GM13976 (cell line): ENCODE measurements at regions not wholly inside any gene's neighbourhood (a gene's known extent, or its start where the extent isn't known, plus 50 kb on each side); places are given as distances from the start of the nearest gene placed in this dataset.

Experiments
- DNase-seq: peaks from one replicate; pipeline ENCODE4 v3.0.0; 2012; ENCODE audit warnings: low spot score
- in situ Hi-C: fragments of 300-500 bp; cut with MboI; formaldehyde crosslinking; loops from one replicate; pipeline ENCODE4 v1.12.0; 2022; ENCODE audit warnings: low sequenced_read_pairs, mixed read lengths, inconsistent platforms; ENCODE audit not compliant: unreplicated experiment
- TF ChIP-seq, protein P1 (sequence below): IDR thresholded peaks from 2 replicates; pipeline ENCODE4 v1.5.1; 2012; ENCODE audit warnings: borderline replicate concordance, mild to moderate bottlenecking; ENCODE audit not compliant: insufficient read depth; ENCODE audit errors: extremely low read depth, missing control alignments, control extremely low read depth

DNA sequence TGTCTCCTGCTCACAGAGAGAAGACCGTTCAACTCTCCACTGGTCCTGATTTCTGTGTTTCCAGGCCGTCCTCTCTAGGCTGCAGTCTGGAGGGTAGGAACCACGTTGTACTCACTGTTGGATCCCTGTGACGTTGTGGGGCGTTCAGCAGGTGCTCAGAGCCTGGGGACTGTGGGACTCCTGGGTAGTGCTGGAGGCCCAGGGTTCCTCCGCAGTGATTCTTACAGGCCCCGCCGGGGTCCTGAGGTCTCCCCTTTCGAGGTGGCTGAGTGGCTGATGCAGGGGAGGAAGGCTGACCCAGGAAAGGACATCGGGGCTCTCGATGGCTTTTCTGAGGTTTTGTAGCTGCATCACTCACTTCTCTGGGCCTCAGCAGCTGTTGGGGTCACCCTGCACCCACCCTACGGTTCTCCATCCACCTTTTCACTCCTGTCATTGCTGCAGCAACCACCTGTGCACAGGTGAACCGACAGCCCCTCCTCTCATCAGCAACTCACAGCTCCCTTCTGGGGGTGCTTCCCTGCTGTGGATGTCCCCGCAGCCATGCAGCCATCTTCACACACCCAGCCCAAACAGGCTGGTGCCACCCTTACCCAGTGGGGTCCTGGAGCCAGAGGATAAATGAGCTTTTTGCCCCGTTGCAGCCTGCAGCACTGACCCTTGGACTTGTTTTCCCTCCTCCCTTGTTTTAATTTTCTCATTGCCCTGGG is 169.6 kb upstream of the HDAC4 start:
- TF ChIP-seq, protein P1, sequence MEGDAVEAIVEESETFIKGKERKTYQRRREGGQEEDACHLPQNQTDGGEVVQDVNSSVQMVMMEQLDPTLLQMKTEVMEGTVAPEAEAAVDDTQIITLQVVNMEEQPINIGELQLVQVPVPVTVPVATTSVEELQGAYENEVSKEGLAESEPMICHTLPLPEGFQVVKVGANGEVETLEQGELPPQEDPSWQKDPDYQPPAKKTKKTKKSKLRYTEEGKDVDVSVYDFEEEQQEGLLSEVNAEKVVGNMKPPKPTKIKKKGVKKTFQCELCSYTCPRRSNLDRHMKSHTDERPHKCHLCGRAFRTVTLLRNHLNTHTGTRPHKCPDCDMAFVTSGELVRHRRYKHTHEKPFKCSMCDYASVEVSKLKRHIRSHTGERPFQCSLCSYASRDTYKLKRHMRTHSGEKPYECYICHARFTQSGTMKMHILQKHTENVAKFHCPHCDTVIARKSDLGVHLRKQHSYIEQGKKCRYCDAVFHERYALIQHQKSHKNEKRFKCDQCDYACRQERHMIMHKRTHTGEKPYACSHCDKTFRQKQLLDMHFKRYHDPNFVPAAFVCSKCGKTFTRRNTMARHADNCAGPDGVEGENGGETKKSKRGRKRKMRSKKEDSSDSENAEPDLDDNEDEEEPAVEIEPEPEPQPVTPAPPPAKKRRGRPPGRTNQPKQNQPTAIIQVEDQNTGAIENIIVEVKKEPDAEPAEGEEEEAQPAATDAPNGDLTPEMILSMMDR, result no peak
- in situ Hi-C loops, result no loop called here
- no peak for DNase-seq

DNA sequence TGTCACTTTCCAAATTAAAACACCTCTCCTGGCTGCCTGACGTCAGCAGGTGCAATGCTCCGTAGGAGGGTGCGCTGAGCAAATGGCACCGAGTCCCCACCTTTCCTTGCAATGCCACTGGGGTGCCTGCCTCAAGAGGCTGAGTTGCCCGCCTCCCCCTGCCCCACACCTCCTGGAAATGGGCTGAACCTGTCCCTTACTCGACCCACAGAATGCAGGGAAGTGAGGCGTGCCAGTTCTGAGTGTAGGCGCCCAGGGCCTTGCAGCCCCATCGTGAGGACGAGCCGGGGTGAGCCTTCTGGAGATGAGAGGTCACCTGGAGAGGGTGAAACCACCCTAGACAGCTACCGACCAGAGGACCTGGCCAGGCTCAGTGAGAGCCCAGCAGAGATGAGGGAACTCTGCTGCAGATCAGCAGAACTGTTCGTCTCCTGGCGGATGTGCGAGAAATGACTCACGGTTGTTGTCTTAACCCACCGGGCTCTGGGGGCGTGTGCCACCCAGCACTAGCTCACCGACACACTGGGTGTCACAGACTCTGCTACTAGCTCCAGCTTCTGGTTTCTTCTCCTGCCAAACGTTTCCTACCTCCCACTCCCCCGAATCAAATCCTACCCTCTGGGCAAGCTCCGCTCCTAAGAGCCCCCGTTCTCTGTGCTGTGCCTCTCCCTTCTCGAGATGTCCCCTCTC is 168.7 kb upstream of the HDAC4 start:
- TF ChIP-seq, protein P1, result no peak
- in situ Hi-C loops, result no loop called here
- no peak for DNase-seq

DNA sequence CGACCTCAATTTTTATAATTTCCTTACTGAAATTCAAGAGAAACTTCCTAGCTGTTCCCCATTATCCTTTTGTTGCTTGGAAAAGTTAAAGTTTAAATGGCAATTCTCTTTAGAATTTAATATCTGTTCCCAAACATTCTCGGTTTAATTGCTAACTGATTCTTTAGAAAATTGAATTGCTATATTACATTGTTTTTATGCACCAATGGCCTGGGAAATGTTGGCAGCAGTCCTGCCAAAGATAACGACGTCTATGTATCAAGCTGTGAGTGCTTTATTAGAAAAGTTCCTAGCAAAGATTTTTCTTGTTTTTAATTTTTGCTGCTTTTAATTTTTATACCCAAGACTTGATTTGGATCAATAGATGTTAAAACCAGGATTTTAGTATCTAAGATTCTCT is 167.8 kb upstream of the HDAC4 start:
- in situ Hi-C loops, result no loop called here
- DNase-seq, result no peak
- TF ChIP-seq, protein P1, result no peak

DNA sequence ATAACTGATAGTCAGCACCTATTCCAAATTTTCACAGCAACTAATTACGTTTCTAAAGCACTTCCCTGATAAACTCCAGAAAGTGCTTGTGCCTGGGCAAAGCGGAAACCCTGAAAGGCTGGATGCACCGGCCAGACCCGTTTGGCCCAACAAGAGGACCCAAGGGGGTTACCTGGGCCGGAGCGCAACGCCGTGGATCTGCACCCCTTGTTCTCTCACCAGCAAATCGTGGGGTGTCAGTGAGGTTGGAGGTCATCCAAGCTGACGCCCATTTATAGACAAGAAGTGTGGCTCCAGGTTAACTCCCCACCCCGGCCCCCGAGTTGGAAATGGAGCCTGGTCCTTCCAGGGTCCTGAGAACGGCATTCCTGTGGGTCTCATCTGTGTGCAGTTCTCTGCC is 167.0 kb upstream of the HDAC4 start:
- in situ Hi-C loops, result no loop called here
- no peak for DNase-seq
- TF ChIP-seq, protein P1, result no peak

DNA sequence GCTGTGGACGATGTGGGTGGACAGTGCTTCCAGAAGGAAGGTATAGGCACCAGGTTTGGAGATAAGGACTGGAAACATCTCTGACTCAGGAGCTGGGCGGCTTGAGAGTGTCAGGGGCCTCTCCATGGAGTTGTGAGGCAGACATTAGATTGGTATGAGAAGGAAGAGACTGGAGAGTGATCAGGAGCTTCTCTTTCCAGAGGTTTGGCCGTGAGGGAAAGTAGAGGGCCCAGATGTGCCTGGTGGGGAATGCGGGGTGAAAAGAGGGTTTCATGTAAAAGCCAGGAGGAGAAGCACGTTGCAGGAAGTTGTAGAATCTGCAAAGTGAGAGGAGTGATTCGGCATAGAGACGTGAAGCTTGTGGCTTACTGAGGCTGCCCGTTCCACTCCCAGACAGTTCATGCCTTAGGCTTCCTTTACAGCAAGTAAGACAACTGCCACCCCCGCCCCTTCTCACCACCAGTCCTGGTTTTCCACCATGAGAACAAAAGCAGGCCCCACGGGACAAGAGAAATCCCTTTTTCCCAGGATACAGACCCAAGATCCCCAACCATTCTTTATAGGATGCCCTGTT is 166.3 kb upstream of the HDAC4 start:
- TF ChIP-seq, protein P1, result no peak
- DNase-seq, result no peak
- in situ Hi-C loops, result no loop called here

DNA sequence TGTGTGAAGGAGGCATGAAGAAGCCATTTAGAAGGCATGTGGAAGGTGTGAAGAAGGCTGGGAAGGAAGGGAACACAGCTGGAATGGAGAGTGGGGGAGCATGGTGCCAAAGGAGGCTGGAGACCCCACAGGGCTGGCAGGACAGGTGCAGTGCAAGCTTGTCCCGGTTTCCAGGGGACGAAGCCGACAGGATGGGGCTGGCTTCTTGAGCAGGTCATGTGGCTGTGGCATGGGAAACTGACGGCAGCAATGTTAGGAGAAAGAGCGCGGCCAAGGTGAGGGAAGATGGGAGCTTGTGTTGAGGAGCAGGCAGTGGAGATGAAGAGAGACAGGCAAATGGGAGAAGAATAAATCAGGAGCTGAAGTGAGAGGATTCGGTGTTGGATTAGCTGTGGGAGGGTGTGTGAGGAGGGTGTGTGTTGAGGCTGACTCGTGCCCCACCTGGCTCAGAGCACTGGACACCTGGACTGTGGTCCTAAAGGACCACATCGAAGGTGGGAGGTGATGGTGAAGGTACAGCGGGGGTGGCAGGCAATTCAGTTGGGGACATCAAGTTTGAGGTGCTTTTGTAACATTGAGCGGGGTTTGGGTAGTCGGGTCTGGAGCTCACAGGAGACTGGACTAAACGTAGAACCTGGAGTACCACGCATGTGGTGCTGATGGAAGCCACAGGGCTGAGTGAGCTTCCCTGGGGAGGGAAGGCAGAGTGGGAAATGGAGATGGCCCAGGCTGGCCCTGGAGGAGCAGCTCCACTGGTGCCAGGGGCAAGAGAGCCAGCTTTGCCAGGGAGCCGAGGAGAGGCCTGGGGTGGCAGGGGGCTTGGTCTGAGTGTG is 165.6 kb upstream of the HDAC4 start:
- no peak for DNase-seq
- TF ChIP-seq, protein P1, result no peak
- in situ Hi-C loops, result no loop called here
